ENCODE measurements at regions not wholly inside any gene's neighbourhood (a gene's known extent, or its start where the extent isn't known, plus 50 kb on each side); places are given as distances from the start of the nearest gene placed in this dataset.

- DNase-seq (ENCODE audit: insufficient read length, low spot score), result no peak
- TF ChIP-seq PAX5 (IDR thresholded peaks at IDR 0.05; ENCODE audit: insufficient read depth, low read length, severe bottlenecking), result no peak
- TF ChIP-seq POU2F2 (IDR thresholded peaks at IDR 0.05; ENCODE audit: low read depth, low read length), result no peak
- TF ChIP-seq SPI1 (IDR thresholded peaks at IDR 0.05; ENCODE audit: low read depth, low read length), result no peak
- no peak for TF ChIP-seq POLR2AphosphoS5 (IDR thresholded peaks at IDR 0.05; ENCODE audit: low read depth, low read length)
- TF ChIP-seq TAF1 (IDR thresholded peaks at IDR 0.05; ENCODE audit: low read depth, low read length), result no peak
- TF ChIP-seq POLR2A (IDR thresholded peaks at IDR 0.05; ENCODE audit: low read depth, low read length), result no peak
- FAIRE-seq, result no peak
These were observed 386.2 kb upstream of the TNP1 start for GRCh38 chr2:217246108-217246507.

DNA sequence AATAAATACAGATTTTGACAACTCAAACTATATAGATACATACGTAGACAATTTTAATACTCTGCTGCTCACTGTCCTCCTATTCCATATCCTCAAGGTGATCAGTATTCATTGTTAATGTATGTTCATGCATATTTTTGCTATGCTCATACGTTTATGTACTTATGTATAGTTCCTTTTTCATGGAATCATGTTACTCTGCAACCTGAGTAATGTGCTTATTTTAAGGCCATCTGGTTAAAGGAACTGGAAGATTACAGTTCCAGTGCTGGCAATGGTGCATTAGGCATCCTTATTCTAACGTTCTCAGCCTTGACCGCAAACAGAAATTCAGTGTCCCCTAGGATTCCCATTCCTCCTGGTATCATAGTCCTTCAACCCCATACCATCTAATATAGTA lies 385.0 kb upstream of the TNP1 start:
- DNase-seq (ENCODE audit: insufficient read length, low spot score) (no peak), FAIRE-seq (no peak)
- TF ChIP-seq POLR2AphosphoS5 (IDR thresholded peaks at IDR 0.05; ENCODE audit: low read depth, low read length) (no peak), PAX5 (IDR thresholded peaks at IDR 0.05; ENCODE audit: insufficient read depth, low read length, severe bottlenecking) (no peak), POLR2A (IDR thresholded peaks at IDR 0.05; ENCODE audit: low read depth, low read length) (no peak), SPI1 (IDR thresholded peaks at IDR 0.05; ENCODE audit: low read depth, low read length) (no peak), POU2F2 (IDR thresholded peaks at IDR 0.05; ENCODE audit: low read depth, low read length) (no peak), TAF1 (IDR thresholded peaks at IDR 0.05; ENCODE audit: low read depth, low read length) (no peak)

- DNase-seq (ENCODE audit: insufficient read length, low spot score) (no peak), FAIRE-seq (no peak)
- TF ChIP-seq POLR2AphosphoS5 (IDR thresholded peaks at IDR 0.05; ENCODE audit: low read depth, low read length) (no peak), SPI1 (IDR thresholded peaks at IDR 0.05; ENCODE audit: low read depth, low read length) (no peak), POU2F2 (IDR thresholded peaks at IDR 0.05; ENCODE audit: low read depth, low read length) (no peak), TAF1 (IDR thresholded peaks at IDR 0.05; ENCODE audit: low read depth, low read length) (no peak), PAX5 (IDR thresholded peaks at IDR 0.05; ENCODE audit: insufficient read depth, low read length, severe bottlenecking) (no peak), POLR2A (IDR thresholded peaks at IDR 0.05; ENCODE audit: low read depth, low read length) (no peak)
These were observed 383.1 kb upstream of the TNP1 start for GRCh38 chr2:217242947-217243346.

DNA sequence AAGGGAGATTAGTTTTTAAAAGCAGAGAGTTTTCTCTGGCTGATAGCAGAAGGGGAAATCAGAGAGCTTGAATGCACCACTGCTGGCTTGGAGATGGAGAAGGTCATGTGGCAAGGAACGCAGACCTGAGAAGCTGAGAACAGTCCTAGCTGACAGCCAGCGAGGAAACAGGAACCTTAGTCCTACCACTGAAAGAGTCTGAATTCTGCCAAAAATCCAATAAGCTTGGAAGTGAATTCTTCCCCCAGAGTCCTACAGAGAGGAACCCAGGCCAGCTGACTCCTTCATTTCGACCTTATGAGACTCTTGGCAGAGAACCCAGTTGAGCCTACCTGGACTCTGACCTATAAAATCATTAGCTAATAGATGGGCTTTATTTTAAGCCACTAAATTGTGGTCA lies 371.9 kb upstream of the TNP1 start:
- DNase-seq (ENCODE audit: insufficient read length, low spot score) (no peak), FAIRE-seq (peak; percentile 26)
- TF ChIP-seq PAX5 (IDR thresholded peaks at IDR 0.05; ENCODE audit: insufficient read depth, low read length, severe bottlenecking) (no peak), POU2F2 (IDR thresholded peaks at IDR 0.05; ENCODE audit: low read depth, low read length) (no peak), POLR2A (IDR thresholded peaks at IDR 0.05; ENCODE audit: low read depth, low read length) (no peak), TAF1 (IDR thresholded peaks at IDR 0.05; ENCODE audit: low read depth, low read length) (no peak)

GRCh38 chr2:217231212-217231611 lies 371.3 kb upstream of the TNP1 start:
- DNase-seq (ENCODE audit: insufficient read length, low spot score) (no peak), FAIRE-seq (no peak)
- TF ChIP-seq PAX5 (IDR thresholded peaks at IDR 0.05; ENCODE audit: insufficient read depth, low read length, severe bottlenecking) (no peak), POU2F2 (IDR thresholded peaks at IDR 0.05; ENCODE audit: low read depth, low read length) (no peak), POLR2A (IDR thresholded peaks at IDR 0.05; ENCODE audit: low read depth, low read length) (no peak), SPI1 (IDR thresholded peaks at IDR 0.05; ENCODE audit: low read depth, low read length) (no peak), POLR2AphosphoS5 (IDR thresholded peaks at IDR 0.05; ENCODE audit: low read depth, low read length) (no peak), TAF1 (IDR thresholded peaks at IDR 0.05; ENCODE audit: low read depth, low read length) (no peak)

DNA sequence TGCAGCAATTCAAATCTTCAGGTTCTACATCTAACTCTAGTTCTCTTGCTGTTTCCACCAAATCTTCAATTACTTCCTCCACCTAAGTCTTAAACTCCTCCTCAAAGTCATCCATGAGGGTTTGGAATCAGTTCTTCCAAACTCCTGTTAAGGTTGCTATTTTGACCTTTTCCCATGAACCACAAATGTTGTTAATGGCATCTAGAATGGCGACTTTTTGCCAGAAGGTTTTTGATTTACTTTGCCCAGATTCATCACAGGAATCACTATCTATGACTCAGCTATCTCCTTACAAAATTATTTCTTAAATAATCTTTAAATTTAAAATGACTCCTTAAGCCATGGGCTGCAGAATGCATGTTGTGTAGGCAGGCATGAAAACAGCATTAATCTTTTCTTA lies 368.9 kb upstream of the TNP1 start:
- TF ChIP-seq POU2F2 (IDR thresholded peaks at IDR 0.05; ENCODE audit: low read depth, low read length) (no peak), POLR2AphosphoS5 (IDR thresholded peaks at IDR 0.05; ENCODE audit: low read depth, low read length) (no peak), PAX5 (IDR thresholded peaks at IDR 0.05; ENCODE audit: insufficient read depth, low read length, severe bottlenecking) (no peak), POLR2A (IDR thresholded peaks at IDR 0.05; ENCODE audit: low read depth, low read length) (no peak), SPI1 (IDR thresholded peaks at IDR 0.05; ENCODE audit: low read depth, low read length) (no peak), TAF1 (IDR thresholded peaks at IDR 0.05; ENCODE audit: low read depth, low read length) (no peak)
- DNase-seq (ENCODE audit: insufficient read length, low spot score) (no peak), FAIRE-seq (no peak)

DNA sequence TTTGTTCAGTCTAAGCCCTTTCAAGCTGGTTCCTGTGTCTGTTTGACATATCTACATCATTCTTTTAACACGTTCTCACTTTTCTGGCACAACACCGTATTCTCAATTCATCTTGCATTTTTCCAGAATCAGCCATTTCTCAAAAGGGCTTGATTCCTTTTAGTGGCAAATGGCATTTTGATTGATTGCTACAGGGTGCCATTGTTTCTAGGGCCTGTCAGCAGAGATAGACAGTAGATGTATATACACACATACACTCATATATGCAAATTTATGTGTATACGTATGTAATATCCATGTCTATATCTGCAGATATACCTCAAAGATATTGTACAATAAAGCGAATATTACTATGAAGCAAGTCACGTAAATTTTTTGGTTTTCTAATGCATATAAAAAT lies 367.9 kb upstream of the TNP1 start:
- FAIRE-seq (no peak), DNase-seq (ENCODE audit: insufficient read length, low spot score) (no peak)

DNA sequence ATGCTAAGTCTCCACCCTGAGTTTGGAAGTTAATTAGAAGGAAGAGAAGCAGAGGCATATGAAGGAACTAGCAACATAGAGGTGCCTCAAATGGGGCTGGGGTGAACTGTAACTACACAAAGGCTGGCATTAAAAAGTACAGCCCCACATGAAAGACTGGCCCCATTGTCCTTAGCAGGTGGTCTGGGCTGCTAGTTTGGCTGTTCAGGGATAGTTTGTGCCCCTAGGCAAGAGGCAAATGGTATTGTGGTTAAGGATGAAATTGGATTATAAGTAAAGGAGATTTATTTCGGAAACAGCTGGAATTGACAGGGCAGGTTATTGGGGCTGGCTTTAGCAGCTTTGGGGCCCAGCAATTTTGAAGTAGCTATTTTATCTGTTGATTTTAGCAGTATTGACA lies 365.7 kb upstream of the TNP1 start:
- TF ChIP-seq POLR2A (IDR thresholded peaks at IDR 0.05; ENCODE audit: low read depth, low read length) (no peak), SPI1 (IDR thresholded peaks at IDR 0.05; ENCODE audit: low read depth, low read length) (no peak), POLR2AphosphoS5 (IDR thresholded peaks at IDR 0.05; ENCODE audit: low read depth, low read length) (no peak)
- FAIRE-seq, result no peak
- DNase-seq (ENCODE audit: insufficient read length, low spot score), result no peak

More for the DNA sequence above, 367.9 kb upstream of the TNP1 start:
- TF ChIP-seq POU2F2 (IDR thresholded peaks at IDR 0.05; ENCODE audit: low read depth, low read length), result no peak
- no peak for TF ChIP-seq TAF1 (IDR thresholded peaks at IDR 0.05; ENCODE audit: low read depth, low read length)
- TF ChIP-seq SPI1 (IDR thresholded peaks at IDR 0.05; ENCODE audit: low read depth, low read length), result no peak
- TF ChIP-seq POLR2A (IDR thresholded peaks at IDR 0.05; ENCODE audit: low read depth, low read length), result no peak
- TF ChIP-seq POLR2AphosphoS5 (IDR thresholded peaks at IDR 0.05; ENCODE audit: low read depth, low read length), result no peak
- TF ChIP-seq PAX5 (IDR thresholded peaks at IDR 0.05; ENCODE audit: insufficient read depth, low read length, severe bottlenecking), result no peak

DNA sequence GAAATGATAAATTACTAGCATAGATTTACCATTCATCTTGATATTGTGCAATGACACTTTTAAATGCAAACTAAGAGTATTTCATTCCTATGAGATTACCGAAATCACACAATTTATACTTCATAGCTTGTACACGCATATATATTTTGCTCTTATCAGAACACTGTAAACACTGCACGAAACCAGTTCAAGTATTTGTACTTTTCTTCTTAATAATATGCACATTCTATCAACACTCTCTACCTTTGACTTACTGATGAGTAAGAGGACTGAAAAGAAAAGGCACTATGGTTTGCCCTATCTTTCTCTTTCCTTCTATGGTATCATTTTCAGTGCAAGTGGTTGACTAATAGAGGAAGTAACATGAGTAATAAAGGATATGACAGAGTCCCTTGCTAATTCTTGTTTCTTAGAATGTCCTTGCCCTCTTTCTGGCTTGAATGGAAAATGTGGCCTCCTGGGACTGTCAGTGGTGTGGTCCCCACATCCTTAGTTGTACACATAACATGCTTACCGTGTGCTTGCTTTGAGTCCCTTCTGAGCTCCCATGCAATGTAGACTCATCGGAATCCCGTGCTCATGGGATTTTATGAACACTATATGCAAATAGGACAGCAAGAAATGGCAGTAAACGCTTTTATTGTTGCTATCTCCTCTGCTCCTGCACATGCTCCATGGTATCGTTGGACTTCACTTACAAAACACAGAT lies 363.5 kb upstream of the TNP1 start:
- TF ChIP-seq PAX5 (IDR thresholded peaks at IDR 0.05; ENCODE audit: insufficient read depth, low read length, severe bottlenecking), result no peak
- peak; percentile 38; the same call in 1 of the 2 replicates for TF ChIP-seq SPI1 (IDR thresholded peaks at IDR 0.05; ENCODE audit: low read depth, low read length)
- peak; percentile 96 for TF ChIP-seq POU2F2 (IDR thresholded peaks at IDR 0.05; ENCODE audit: low read depth, low read length)
- TF ChIP-seq TAF1 (IDR thresholded peaks at IDR 0.05; ENCODE audit: low read depth, low read length), result no peak
- no peak; the same call in 1 of the 2 replicates for TF ChIP-seq POLR2AphosphoS5 (IDR thresholded peaks at IDR 0.05; ENCODE audit: low read depth, low read length)
- 0 out of 2 replicates have a peak, but pooled peaks have one; percentile 31 for TF ChIP-seq POLR2A (IDR thresholded peaks at IDR 0.05; ENCODE audit: low read depth, low read length)
- DNase-seq (ENCODE audit: insufficient read length, low spot score) (no peak), FAIRE-seq (peak; percentile 97)
